Loucy (cell line): ENCODE measurements at regions not wholly inside any gene's neighbourhood (a gene's known extent, or its start where the extent isn't known, plus 50 kb on each side); places are given as distances from the start of the nearest gene placed in this dataset.

Source experiments
- CTCF ChIP-seq: fragments of 200-600 bp; sonication (generic); conservative IDR thresholded peaks from 2 replicates; pipeline ENCODE4 v1.5.1; 2014; ENCODE audit warnings: mild to moderate bottlenecking, antibody characterized with exemption, low read length
- EZH2phosphoT487 ChIP-seq: fragments of 200-600 bp; IDR thresholded peaks from 2 replicates; pipeline ENCODE4 v1.6.1; 2018; ENCODE audit warnings: antibody characterized with exemption, mild to moderate bottlenecking, moderate library complexity, borderline replicate concordance

DNA sequence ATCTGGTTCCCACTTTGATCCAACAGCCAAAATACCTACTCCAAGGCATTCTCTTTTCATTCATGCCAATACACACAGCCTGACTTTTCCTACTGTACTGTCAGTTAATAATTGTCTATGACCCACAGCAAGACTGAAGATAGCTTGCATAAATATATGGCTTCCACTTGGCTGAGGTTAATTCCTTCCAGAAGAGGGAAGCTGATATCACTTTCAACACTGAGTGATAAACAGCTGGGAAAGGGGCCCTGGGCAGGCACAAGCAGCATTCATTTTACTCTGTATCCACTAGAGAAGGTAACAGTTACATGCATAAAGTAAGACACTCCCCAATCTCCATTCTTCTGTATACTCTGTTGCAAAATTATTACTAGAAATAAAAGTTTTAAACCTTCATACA lies 200.2 kb upstream of the UGT8 start:
- TF ChIP-seq CTCF (no peak), EZH2phosphoT487 (no peak)
